C4-2B (cell line): ENCODE measurements at regions not wholly inside any gene's neighbourhood (a gene's known extent, or its start where the extent isn't known, plus 50 kb on each side); places are given as distances from the start of the nearest gene placed in this dataset.

ENCODE experiments used
- CTCF ChIP-seq: fragments of 450-650 bp; conservative IDR thresholded peaks from 2 replicates; pipeline ENCODE4 v1.5.1; 2017; ENCODE audit warnings: mild to moderate bottlenecking
- ZFX ChIP-seq: fragments of 450-650 bp; IDR thresholded peaks from 2 replicates; pipeline ENCODE4 v1.6.1; 2017

GRCh38 chr20:1777476-1777820 is 117.8 kb upstream of the SIRPA start:
- TF ChIP-seq CTCF (peak; percentile 52), ZFX (no peak)
